Uterus (tissue), 2 donors: ENCODE measurements at regions not wholly inside any gene's neighbourhood (a gene's known extent, or its start where the extent isn't known, plus 50 kb on each side); places are given as distances from the start of the nearest gene placed in this dataset.

Experiments
- CTCF ChIP-seq, 4 experiments: fragments of 200-600 bp in 2 of 4; fragments of 450-650 bp in 2 of 4; sonication (generic) in 2 of 4; IDR thresholded peaks; one replicate each; pipeline ENCODE4 v1.5.1; 2016 to 2019; ENCODE audit warnings: antibody characterized with exemption in 4 of 4, mild to moderate bottlenecking in 2 of 4, moderate library complexity in 1 of 4
- POLR2A ChIP-seq, 2 donors: fragments of 450-650 bp; IDR thresholded peaks; one replicate each; pipeline ENCODE4 v1.6.1; 2016; ENCODE audit warnings: antibody characterized with exemption in 2 of 2, mild to moderate bottlenecking in 1 of 2, moderate library complexity in 1 of 2

- no peak for TF ChIP-seq POLR2A (IDR thresholded peaks at IDR 0.05)
- no peak for TF ChIP-seq CTCF (IDR thresholded peaks at IDR 0.05)
These were observed 413.8 kb downstream of the FAT4 start for GRCh38 chr4:125728568-125728967.
